GM18858 (cell line): ENCODE measurements at regions not wholly inside any gene's neighbourhood (a gene's known extent, or its start where the extent isn't known, plus 50 kb on each side); places are given as distances from the start of the nearest gene placed in this dataset.
A peak's percentile ranks its signal among the peaks of the same experiment; 100 is the strongest.

ENCODE experiments used
- ATAC-seq: cut with Tn5 transposase; IDR thresholded peaks from one replicate; pipeline ENCODE4 v1.9.1; 2021; ENCODE audit not compliant: unreplicated experiment

DNA sequence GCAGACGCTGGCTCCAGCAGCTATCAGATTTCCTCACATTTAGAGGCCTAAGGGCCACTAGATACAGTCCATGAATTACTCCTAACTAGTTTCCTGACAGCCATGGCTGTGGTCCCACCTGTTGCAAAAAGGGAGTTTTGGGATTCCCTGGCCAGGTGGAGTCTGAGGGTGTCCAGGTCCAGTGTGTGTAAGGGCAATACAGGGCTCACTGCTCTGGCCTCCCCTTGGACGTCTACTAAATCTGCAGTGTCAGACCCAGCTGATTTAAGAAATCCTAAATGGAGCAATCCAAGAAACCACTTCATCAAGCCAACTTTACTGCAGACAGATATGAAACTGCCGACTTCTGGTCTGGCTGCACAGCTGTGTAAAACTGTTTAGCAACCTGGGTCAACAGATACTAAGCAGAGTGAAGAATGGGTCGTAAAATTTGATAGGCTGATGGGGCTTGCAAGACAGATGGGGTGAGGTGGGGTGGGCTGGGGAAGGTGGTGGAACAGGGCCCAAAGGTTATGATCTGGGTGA, 116.4 kb downstream of the GADD45G start:
- ATAC-seq: no peak

- no peak for ATAC-seq
Observed at GRCh38 chr9:89721971-89722530, 117.2 kb downstream of the GADD45G start.

GRCh38 chr9:89722712-89723111, 117.9 kb downstream of the GADD45G start:
- ATAC-seq: no peak

GRCh38 chr9:89723469-89724100, 118.8 kb downstream of the GADD45G start:
- ATAC-seq: no peak

GRCh38 chr9:89724659-89725058, 119.8 kb downstream of the GADD45G start:
- ATAC-seq: no peak

DNA sequence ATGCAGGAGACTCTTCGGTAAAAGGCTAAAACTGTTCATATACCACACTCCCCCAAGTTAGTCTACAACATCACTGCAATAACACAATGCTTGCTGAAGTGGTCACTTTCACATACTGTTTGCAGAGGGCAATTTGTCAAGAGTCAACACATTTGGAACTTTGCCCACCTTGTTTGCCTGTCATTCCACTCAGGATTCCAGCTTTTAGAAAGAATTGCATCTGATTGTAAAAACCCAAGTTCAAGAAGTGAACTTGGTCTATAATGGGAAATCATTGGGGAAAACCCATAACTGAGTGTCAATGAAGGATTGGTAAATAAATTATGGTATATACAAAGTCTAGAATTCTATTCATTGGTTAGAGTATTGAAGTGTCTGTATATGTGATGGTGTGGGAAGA, 120.5 kb downstream of the GADD45G start:
- no peak for ATAC-seq

DNA sequence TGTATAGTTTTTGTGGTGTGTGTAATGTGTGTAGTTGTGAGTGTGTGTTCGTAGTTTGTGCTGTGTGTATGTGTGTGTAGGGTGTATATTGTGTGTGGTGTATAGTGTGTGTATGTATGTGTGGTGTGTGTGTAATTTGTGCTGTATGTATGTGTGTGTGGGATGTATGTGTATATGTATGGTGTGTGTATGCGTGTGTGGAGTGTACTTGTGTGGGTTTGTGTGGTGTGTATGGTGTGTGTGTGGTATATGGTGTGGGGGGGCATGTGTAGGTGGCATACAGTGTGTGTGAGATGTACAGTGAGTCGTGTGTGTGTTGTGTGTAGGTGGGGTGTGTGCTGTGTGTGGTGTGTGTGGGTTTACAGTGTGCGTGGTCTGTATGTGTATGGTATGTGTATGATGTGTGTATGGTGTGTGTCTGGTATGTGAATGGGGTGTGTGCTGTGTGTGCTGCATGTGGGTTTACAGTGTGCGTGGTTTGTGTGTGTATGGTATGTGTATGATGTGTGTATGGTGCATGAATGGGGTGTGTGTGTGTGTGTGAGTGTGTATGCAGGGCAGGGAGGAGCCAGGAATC, 125.2 kb downstream of the GADD45G start:
- no peak for ATAC-seq

GRCh38 chr9:89730715-89731114, 125.9 kb downstream of the GADD45G start:
- ATAC-seq: no peak

DNA sequence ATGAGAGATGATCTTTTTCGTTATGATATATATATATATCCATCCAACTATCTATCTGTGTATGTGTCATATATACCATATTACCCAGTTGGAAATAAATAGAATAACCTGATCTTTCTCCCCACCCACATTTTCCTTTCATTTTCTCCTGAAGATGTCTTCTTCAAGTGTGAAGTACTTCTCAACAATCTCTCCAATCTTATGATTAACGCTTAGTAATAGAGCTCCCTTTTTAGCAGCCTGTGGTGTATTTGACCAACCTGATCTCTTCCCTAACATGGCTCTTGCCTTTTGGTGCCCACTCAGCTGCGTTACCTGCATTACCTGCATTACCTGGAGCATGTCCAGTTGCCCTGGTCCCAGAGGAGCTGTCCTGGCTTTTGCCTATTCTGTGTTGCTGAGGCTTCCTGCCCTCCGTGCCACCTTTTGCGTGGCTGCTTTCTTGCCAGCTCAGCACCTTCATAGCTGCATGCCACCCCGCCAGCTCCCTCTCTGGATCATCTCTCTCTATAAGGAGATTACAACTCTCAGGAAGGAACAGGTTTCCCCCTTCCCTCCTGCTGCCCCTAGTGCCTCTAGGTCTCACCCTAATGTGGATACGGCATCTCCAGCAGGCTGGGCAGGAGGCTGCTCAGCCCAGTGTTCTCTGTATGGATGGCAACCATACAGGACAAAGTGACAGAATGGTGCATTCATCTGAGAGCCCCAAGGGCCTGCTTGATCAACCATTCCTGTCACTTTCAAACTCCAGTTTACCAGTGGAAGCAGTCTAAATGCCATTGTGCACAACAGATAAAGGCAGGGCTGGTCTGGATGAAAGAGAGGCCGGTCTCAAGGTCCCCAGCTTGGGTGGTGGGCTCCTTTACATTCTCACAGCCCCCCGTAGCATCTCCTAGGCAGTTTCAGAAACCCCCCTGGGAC, 126.7 kb downstream of the GADD45G start:
- ATAC-seq: no peak

DNA sequence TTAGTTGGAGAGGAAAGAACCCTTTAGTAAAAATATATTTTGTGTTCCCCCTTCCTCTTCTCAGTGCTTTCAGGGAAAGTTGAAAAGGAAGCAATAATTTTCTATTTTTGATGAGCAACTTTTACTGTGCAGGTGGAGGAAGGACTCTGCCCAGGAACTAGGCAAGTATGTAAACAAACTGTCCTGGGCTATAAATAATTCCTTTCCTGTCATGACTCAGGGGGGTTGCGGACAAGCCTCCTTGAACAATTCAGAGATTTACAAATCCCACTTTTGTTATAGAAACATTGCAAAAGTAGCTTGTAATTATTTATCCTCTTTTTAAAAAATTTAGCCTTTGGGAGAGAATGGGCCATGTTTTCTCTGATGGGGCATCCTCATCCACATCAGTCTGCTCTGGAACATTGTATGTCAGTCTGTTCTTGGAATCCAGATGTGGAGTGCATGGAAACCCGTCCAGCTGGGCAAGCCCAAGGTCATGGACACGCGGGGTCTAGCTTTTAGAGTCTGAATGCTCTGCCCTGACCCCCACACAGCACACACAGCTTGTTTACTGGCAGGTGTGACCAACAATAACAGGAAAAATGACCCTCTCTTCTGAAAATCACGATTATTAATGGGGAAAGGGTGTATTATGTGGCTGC, 127.6 kb downstream of the GADD45G start:
- no peak for ATAC-seq

- no peak for ATAC-seq
Observed at GRCh38 chr9:89732939-89733324, 128.1 kb downstream of the GADD45G start.

- ATAC-seq: no peak
Observed at GRCh38 chr9:89734600-89735041, 129.8 kb downstream of the GADD45G start.

DNA sequence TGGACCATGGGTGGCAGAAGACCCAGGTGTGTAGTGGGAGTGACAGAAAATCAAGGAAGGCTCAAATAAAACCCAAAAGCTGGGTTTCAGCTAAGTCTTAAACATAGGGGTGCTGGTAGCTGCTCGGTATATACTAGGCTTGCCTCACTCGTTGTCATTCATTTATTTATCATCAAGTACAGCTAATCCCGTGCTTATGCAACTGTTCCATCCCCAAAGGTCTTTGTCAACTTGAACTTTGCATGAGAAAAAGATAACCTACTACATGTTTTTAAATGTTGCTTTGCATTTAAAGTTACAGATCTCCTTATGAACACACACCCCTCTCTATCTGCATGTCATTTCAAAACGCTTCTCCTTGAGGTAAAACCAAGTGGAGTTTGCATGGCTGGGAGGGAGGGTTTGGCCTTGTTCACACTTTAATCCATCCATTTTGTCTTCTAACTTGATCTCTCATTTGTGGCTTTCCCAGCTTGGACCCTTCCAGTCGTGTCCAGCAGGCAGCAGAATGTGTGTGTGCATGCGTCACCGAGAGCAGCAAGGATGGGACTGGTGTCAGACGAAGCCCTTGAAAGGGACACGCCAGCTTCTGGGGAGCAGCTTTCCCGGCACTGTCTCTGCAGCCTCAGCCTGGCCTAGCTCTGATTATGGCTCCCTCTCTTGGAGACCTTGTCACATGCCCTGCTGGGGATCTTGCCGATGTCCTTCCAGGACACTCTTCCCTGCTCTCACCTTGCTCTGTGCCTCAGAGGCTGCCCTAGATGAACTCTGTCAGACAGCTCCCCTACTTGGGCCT, 133.5 kb downstream of the GADD45G start:
- ATAC-seq: no peak

DNA sequence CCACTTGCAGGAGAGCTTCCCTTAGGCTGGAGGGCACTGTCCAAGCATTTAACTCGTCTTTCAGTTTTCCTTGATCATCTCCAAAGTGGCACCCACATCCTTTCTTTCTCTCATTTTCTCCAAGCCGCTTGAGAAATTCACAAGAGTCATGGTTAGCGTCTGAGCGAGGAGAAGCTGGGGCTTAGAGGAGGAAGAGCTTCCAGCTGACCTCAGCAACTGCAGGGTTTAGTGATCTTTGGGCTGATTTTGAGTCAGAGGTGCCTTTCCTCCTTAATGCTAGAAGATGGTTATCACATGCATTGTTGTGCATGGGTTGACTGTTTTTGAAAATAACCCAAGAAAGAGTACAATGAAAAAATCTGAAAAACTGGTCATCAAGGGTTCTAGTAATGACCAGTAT, 134.7 kb downstream of the GADD45G start:
- ATAC-seq: no peak

GRCh38 chr9:89739916-89740315, 135.1 kb downstream of the GADD45G start:
- ATAC-seq: no peak

- peak; percentile 80 for ATAC-seq
Observed at GRCh38 chr9:89740722-89741121, 135.9 kb downstream of the GADD45G start.

- no peak for ATAC-seq
Observed at GRCh38 chr9:89742660-89743059, 137.8 kb downstream of the GADD45G start.

DNA sequence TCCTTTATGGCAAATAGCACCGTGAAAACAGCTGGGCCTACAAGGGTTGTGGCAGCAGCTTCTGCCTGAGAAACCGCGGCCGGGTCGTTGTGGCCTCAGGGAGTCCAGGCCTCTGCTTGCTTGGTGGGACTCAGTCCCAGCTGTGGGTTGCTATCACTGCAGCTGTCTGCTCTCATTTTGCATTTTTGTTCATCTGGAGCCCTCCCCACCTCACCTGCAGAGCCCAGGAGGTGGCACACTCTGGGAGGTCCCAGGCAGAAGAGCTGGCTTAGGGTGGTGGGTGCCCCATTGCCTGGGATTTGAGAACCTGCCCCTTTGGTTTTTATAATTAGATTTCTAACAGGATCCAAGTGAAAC, 138.4 kb downstream of the GADD45G start:
- peak; percentile 29 for ATAC-seq

DNA sequence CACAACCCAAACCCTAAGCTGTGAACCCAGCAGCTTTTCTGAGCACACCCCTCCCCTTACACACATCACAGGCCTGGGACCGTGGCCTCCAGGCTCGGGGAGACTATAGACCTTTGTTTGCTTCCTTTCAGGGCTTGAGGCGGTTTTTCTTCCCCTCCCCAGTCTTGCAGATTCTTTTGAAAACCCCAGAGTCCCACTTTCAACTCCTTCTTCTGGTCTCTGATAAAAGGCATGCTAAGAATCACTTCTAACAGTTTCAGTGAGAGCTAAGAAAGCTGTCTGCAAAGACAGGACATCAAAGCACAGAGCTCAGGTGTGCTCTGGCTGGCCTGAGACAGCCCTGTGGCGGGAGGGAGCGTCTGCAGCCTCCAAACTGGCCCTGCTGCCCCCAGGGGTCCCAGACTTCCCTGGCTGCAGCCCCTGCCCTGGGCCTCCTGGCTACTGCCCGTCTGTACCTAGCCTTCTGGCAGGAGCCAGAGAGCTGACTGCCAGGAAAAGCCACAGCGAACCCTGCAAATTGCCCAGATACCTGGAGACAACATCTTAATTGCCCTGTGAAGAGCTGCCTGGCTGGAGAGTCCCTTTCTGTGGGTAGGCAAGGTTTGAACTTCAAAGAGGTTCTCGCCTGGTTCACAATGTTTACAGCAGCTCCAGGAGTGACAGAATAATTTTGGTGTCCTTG, 138.9 kb downstream of the GADD45G start:
- peak; percentile 41 for ATAC-seq

- ATAC-seq: no peak
Observed at GRCh38 chr9:89744255-89744648, 139.4 kb downstream of the GADD45G start.
